ENCODE measurements at regions not wholly inside any gene's neighbourhood (a gene's known extent, or its start where the extent isn't known, plus 50 kb on each side); places are given as distances from the start of the nearest gene placed in this dataset.

DNA sequence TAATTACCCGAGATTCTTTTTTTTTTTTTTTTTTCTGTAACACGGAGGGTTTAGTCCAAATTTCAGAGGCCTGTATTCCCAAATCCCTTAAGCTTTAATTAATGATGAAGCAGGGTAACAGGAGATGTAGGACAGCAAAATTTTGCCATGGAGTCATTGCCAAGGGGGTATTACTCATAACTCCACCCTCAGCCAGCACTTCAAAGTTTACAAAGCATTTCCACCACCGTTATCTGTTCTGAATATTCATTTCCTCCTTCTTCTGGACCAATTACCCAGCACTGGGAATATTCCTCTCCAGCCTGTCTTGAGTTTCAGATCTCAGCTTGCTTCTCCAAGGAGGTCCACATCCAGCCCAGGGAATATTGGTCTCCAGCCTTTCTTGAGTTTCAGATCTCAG is 747.5 kb upstream of the EEF2KMT start:
- Histone ChIP-seq H3K27ac (no peak overlapping the region), H3K36me3 (no peaks in the 10 kb centered on the region), H3K27me3 (no peaks in the 10 kb centered on the region), H3K9me3 (no peaks in the 10 kb centered on the region), H3K4me1 (no peaks in the 10 kb centered on the region), H3K4me3 (no peak overlapping the region)
- intact Hi-C loops (cut with DNase I) = no loop called here
- TF ChIP-seq CTCF (IDR thresholded peaks at IDR 0.05) = no peak
- TF ChIP-seq POLR2A (IDR thresholded peaks at IDR 0.05) = no peak
- TF ChIP-seq POLR2AphosphoS5 (IDR thresholded peaks at IDR 0.05; ENCODE audit: insufficient read depth in 1 of 2, low read depth in 1 of 2) = no peak
- DNase-seq (ENCODE audit: extremely low spot score in 2 of 2) = no peak

- Histone ChIP-seq H3K4me1 (no peaks in the 10 kb centered on the region), H3K36me3 (no peaks in the 10 kb centered on the region), H3K9me3 (no peaks in the 10 kb centered on the region), H3K4me3 (no peak overlapping the region), H3K27ac (no peak overlapping the region), H3K27me3 (no peaks in the 10 kb centered on the region)
- intact Hi-C loops (cut with DNase I) = no loop called here
- DNase-seq (ENCODE audit: extremely low spot score in 2 of 2) = no peak
- TF ChIP-seq CTCF (IDR thresholded peaks at IDR 0.05) = no peak
- TF ChIP-seq POLR2AphosphoS5 (IDR thresholded peaks at IDR 0.05; ENCODE audit: insufficient read depth in 1 of 2, low read depth in 1 of 2) = no peak
- TF ChIP-seq POLR2A (IDR thresholded peaks at IDR 0.05) = no peak
Measured at GRCh38 chr16:5841974-5842373, 744.4 kb upstream of the EEF2KMT start.

- H3K9me3 ChIP-seq = no peaks in the 10 kb centered on the region
- H3K27me3 ChIP-seq = no peaks in the 10 kb centered on the region
- H3K27ac ChIP-seq = no peak overlapping the region
- intact Hi-C loops (cut with DNase I) = no loop called here
- no peak for TF ChIP-seq POLR2A (IDR thresholded peaks at IDR 0.05)
- no peak for TF ChIP-seq CTCF (IDR thresholded peaks at IDR 0.05)
- no peak for TF ChIP-seq POLR2AphosphoS5 (IDR thresholded peaks at IDR 0.05; ENCODE audit: insufficient read depth in 1 of 2, low read depth in 1 of 2)
- H3K4me1 ChIP-seq = no peaks in the 10 kb centered on the region
- no peak overlapping the region for H3K4me3 ChIP-seq
- H3K36me3 ChIP-seq = no peaks in the 10 kb centered on the region
- no peak for DNase-seq (ENCODE audit: extremely low spot score in 2 of 2)
Measured at GRCh38 chr16:5838725-5839124, 741.1 kb upstream of the EEF2KMT start.

- H3K4me3 ChIP-seq = no peak overlapping the region
- TF ChIP-seq CTCF (IDR thresholded peaks at IDR 0.05) (no peak), POLR2AphosphoS5 (IDR thresholded peaks at IDR 0.05; ENCODE audit: insufficient read depth in 1 of 2, low read depth in 1 of 2) (no peak), POLR2A (IDR thresholded peaks at IDR 0.05) (no peak)
- intact Hi-C loops (cut with DNase I) = no loop called here
- no peaks in the 10 kb centered on the region for H3K9me3 ChIP-seq
- H3K27me3 ChIP-seq = no peaks in the 10 kb centered on the region
- no peak for DNase-seq (ENCODE audit: extremely low spot score in 2 of 2)
- no peaks in the 10 kb centered on the region for H3K4me1 ChIP-seq
- H3K27ac ChIP-seq = no peak overlapping the region
- no peaks in the 10 kb centered on the region for H3K36me3 ChIP-seq
Measured at GRCh38 chr16:5838071-5838470, 740.5 kb upstream of the EEF2KMT start.

DNA sequence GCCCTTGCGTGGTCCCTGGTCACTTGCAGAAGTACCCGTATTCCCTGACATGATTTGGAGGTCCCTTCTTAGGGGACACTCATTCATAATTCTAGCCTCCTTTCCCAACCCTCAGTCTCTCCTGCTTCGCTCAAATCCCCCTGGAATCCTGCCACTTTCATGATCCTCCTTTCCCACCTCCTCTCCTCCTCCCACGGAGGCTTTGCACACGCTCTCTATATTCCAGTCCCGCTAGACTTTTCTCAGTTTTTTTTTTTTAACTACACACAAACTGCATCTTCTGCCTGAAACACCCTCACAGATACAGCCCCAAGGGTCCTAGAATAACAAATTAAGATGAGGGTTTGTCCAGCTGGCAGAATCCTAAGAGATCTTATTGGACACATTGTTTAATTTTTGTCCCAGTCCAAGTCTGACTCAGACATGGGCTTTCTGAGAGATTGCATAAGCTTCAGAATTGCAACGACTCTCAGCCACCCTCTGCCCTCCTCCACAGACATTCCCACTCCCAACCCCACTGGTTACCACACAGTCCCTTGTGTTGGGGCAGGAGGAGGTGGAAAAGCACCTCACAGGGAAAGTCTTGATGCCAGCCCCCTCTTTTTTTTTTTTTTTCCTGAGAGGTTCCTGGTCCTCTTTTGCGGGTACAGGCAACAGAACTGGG is 739.5 kb upstream of the EEF2KMT start:
- no peaks in the 10 kb centered on the region for H3K27me3 ChIP-seq
- H3K27ac ChIP-seq = no peak overlapping the region
- DNase-seq (ENCODE audit: extremely low spot score in 2 of 2) = no peak
- H3K4me3 ChIP-seq = no peak overlapping the region
- no peaks in the 10 kb centered on the region for H3K36me3 ChIP-seq
- intact Hi-C loops (cut with DNase I) = no loop called here
- no peaks in the 10 kb centered on the region for H3K4me1 ChIP-seq
- H3K9me3 ChIP-seq = no peaks in the 10 kb centered on the region
- TF ChIP-seq POLR2A (IDR thresholded peaks at IDR 0.05) = no peak
- no peak for TF ChIP-seq POLR2AphosphoS5 (IDR thresholded peaks at IDR 0.05; ENCODE audit: insufficient read depth in 1 of 2, low read depth in 1 of 2)
- no peak for TF ChIP-seq CTCF (IDR thresholded peaks at IDR 0.05)

All from vagina (tissue), 2 donors.